Effector memory CD8-positive, alpha-beta T cell (primary cell): ENCODE measurements at regions not wholly inside any gene's neighbourhood (a gene's known extent, or its start where the extent isn't known, plus 50 kb on each side); places are given as distances from the start of the nearest gene placed in this dataset.

Source experiments
- ATAC-seq: fragments of 150-1000 bp; cut with Tn5 transposase; replicated peaks from 2 replicates; pipeline ENCODE4 v1.10.0; 2021; ENCODE audit warnings: mild to moderate bottlenecking, moderate library complexity
- DNase-seq, 3 experiments: peaks; one replicate each; pipeline ENCODE4 v3.0.0; 2021
- H3K27ac Mint-ChIP-seq, 2 donors: one replicate each; pipeline ENCODE4 v1.8.0; 2022; ENCODE audit warnings: mild to moderate bottlenecking in 2 of 2, mixed read lengths in 2 of 2, moderate library complexity in 2 of 2
- H3K27me3 Mint-ChIP-seq, 2 donors: one replicate each; pipeline ENCODE4 v1.8.0; 2022; ENCODE audit warnings: mixed read lengths in 2 of 2
- H3K36me3 Mint-ChIP-seq: one replicate; pipeline ENCODE4 v1.8.0; 2022; ENCODE audit warnings: mild to moderate bottlenecking, moderate library complexity, mixed read lengths; ENCODE audit not compliant: insufficient read depth
- H3K4me1 Mint-ChIP-seq, 2 donors: one replicate each; pipeline ENCODE4 v1.8.0; 2022; ENCODE audit warnings: low read depth in 2 of 2, mixed read lengths in 2 of 2
- H3K4me3 Mint-ChIP-seq, 2 donors: one replicate each; pipeline ENCODE4 v1.8.0; 2022; ENCODE audit warnings: mild to moderate bottlenecking in 2 of 2, mixed read lengths in 2 of 2, moderate library complexity in 2 of 2
- H3K9me3 Mint-ChIP-seq, 2 donors: one replicate each; pipeline ENCODE4 v1.8.0; 2022; ENCODE audit warnings: mixed read lengths in 2 of 2

DNA sequence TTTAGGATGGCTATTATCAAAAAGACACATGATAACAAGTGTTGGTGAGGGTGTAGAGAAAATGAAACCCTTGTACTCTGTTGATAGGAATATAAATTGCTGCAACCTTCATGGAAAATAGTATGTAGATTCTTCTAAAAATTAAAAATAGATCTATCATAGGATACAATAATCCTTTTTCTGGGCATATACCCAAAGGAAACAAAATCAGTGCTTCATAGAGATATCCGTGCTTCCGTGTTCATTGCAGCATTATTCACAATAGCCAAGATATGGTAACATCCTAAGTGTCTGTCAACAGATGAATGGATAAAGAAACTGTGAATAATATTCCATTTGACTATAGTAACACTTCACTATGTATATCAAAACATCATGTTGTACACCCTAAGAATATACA, 106.7 kb downstream of the MIS18A start:
- ATAC-seq (no peak), DNase-seq (no peak)
- H3K27ac Mint-ChIP-seq, result no peak overlapping the region
- no peaks in the 10 kb centered on the region for H3K9me3 Mint-ChIP-seq
- peaks cover 24 to 35% of the 10 kb centered on the region in 2 donors for H3K27me3 Mint-ChIP-seq
- no peaks in the 10 kb centered on the region for H3K4me1 Mint-ChIP-seq
- H3K4me3 Mint-ChIP-seq, result no peak overlapping the region
- no peaks in the 10 kb centered on the region for H3K36me3 Mint-ChIP-seq

GRCh38 chr21:32167513-32167912, 111.3 kb downstream of the MIS18A start:
- no peak overlapping the region for H3K27ac Mint-ChIP-seq
- H3K9me3 Mint-ChIP-seq, result no peaks in the 10 kb centered on the region
- no peak for DNase-seq
- H3K4me1 Mint-ChIP-seq, result no peaks in the 10 kb centered on the region
- no peak for ATAC-seq
- no peak overlapping the region for H3K4me3 Mint-ChIP-seq
- no peaks in the 10 kb centered on the region for H3K36me3 Mint-ChIP-seq
- peaks cover 51 to 58% of the 10 kb centered on the region in 2 donors for H3K27me3 Mint-ChIP-seq

GRCh38 chr21:32163386-32163785, 115.5 kb downstream of the MIS18A start:
- Mint-ChIP-seq H3K9me3 (no peaks in the 10 kb centered on the region), H3K27me3 (peaks cover 63 to 70% of the 10 kb centered on the region in 2 donors), H3K4me3 (no peak overlapping the region), H3K36me3 (no peaks in the 10 kb centered on the region), H3K4me1 (no peaks in the 10 kb centered on the region), H3K27ac (no peak overlapping the region)
- ATAC-seq, result no peak
- no peak for DNase-seq

DNA sequence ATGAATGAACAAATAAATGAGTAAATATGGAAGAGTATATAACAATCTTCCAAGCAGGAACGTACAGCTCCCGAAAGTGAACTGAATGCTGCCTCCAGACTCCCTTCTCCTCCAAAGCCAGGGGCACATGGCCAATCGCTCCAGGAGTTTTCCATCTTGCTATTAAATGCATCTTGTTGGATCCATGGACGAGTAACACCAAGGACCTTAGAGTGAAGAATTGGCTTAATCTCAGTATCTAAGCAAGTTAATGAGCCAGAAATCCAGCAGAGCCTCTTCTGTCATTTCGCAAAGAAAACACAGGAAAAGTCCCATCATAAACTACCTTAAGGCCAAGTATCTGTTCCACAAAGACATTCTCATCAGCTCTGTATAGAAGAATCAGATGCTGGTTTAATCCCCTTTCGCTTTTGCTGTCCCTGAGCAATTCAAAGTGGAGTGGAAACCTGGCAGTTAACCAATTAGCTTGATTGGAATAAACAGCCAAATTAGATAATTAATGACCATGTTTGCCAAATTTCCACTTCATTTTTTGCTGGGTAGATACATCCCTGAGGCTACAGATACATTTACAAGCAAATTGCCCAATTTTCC, 116.0 kb downstream of the MIS18A start:
- no peak overlapping the region for H3K27ac Mint-ChIP-seq
- no peaks in the 10 kb centered on the region for H3K36me3 Mint-ChIP-seq
- ATAC-seq (no peak), DNase-seq (no peak)
- H3K27me3 Mint-ChIP-seq, result peaks cover 59 to 69% of the 10 kb centered on the region in 2 donors
- H3K4me3 Mint-ChIP-seq, result no peak overlapping the region
- H3K4me1 Mint-ChIP-seq, result no peaks in the 10 kb centered on the region
- no peaks in the 10 kb centered on the region for H3K9me3 Mint-ChIP-seq

DNA sequence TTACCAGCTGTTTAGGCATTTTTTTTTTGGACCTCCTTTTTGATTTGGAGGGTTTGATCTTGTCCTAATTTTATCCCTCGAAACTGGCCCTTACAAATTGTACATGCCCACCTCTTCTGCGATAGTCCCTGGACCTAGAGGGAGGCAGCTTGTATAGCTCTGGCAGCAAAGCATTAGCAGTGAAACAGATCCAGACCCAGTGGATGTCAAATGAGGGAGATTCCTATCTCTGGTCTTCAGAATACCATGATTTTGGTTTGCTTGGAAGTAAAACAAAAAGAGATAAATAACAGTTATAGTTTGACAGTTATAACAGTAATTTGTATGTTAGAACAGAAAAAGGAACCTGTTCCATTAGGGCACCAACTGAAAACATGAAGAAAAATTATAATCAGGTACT, 123.6 kb downstream of the MIS18A start:
- Mint-ChIP-seq H3K9me3 (no peaks in the 10 kb centered on the region), H3K27me3 (peaks cover 29 to 39% of the 10 kb centered on the region in 2 donors), H3K4me3 (no peak overlapping the region), H3K4me1 (no peaks in the 10 kb centered on the region), H3K27ac (no peak overlapping the region), H3K36me3 (no peaks in the 10 kb centered on the region)
- ATAC-seq, result no peak
- DNase-seq, result no peak

DNA sequence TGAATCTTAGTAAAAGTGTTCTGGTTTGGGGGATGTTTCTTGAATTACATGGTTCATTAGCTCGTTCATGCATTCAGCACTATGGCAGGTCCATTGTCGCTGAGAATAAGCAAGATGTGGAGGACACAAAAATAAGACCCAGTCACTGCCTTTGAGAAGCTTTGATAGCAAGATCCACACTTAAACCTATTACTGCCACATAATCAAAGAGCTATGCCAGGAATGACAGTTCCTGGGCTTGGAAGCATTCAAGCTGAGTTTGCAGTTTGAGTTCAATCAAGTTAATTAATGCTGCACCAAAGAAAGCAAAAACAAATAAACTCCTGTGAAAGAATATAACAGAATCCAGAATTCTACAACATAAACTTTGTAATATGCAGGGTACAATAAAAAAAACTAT, 131.8 kb downstream of the MIS18A start:
- H3K36me3 Mint-ChIP-seq, result no peaks in the 10 kb centered on the region
- H3K27me3 Mint-ChIP-seq, result peaks cover 14 to 34% of the 10 kb centered on the region in 2 donors
- H3K4me1 Mint-ChIP-seq, result no peaks in the 10 kb centered on the region
- no peak for ATAC-seq
- no peak overlapping the region for H3K4me3 Mint-ChIP-seq
- H3K9me3 Mint-ChIP-seq, result no peaks in the 10 kb centered on the region
- H3K27ac Mint-ChIP-seq, result no peak overlapping the region
- no peak for DNase-seq

DNA sequence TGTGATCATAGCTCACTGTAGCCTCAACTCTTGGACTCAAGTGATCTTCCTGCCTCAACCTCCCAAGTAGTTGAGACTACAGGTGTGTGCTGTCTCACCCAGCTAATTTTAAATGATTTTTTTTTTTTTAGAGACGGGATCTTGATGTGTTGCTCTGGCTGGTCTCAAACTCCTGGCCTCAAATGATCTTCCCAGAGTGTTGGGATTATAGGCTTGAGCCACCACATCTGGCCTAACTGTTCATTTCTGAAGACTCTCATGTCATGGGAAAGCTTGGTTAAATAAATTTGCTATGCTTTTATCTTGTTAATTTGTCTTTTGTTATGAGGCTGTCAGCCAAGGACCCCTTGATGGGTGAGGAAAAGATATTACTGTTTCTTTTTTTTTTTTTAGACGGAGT, 134.0 kb downstream of the MIS18A start:
- no peaks in the 10 kb centered on the region for H3K9me3 Mint-ChIP-seq
- no peak for ATAC-seq
- DNase-seq, result no peak
- no peak overlapping the region for H3K4me3 Mint-ChIP-seq
- H3K4me1 Mint-ChIP-seq, result no peaks in the 10 kb centered on the region
- H3K27me3 Mint-ChIP-seq, result peaks cover 16 to 40% of the 10 kb centered on the region in 2 donors
- H3K36me3 Mint-ChIP-seq, result no peaks in the 10 kb centered on the region
- H3K27ac Mint-ChIP-seq, result no peak overlapping the region

DNA sequence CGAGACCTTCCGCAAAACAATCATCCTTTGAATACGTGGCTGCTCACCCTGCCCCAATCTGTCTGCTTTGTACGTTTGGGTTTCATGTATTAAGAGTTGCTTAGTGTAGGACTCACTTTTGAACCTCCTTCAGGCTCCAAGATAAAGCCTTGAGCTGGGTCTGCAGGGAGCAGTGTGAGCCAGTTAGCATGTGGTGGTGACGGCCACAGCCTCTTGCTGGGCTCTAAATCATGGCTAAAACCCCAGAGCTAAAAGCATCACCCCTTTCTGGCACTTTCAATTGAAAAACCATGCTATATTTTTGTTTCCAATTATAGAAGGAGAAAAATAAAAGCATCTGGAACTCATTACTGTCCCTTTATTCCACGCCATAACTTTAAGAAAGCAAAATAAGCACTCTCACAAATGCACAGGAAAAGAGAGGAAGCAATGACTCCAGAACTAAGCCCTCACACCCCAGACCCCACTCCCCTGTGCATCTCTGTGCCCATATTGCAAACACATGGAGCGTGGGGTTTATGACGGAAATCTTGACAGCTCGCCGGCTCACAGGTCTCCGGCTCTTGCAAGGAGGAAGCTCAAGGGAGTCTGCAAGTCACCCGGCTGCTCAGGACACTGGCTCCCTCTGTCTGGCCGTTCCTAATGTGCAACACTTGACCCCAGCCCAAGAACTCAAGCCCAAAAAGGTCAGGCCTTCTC, 135.5 kb downstream of the MIS18A start:
- no peaks in the 10 kb centered on the region for H3K4me1 Mint-ChIP-seq
- H3K9me3 Mint-ChIP-seq, result no peaks in the 10 kb centered on the region
- no peak for ATAC-seq
- DNase-seq, result no peak
- H3K27ac Mint-ChIP-seq, result no peak overlapping the region
- no peaks in the 10 kb centered on the region for H3K36me3 Mint-ChIP-seq
- no peak overlapping the region for H3K4me3 Mint-ChIP-seq
- H3K27me3 Mint-ChIP-seq, result peaks cover 21 to 47% of the 10 kb centered on the region in 2 donors

GRCh38 chr21:32141318-32141633, 137.6 kb downstream of the MIS18A start:
- no peak for ATAC-seq
- no peak overlapping the region for H3K4me3 Mint-ChIP-seq
- peaks cover 0 to 2% of the 10 kb centered on the region in 2 donors for H3K9me3 Mint-ChIP-seq

GRCh38 chr21:32140604-32141317, 138.1 kb downstream of the MIS18A start:
- Mint-ChIP-seq H3K36me3 (no peaks in the 10 kb centered on the region), H3K27me3 (peaks cover 21 to 54% of the 10 kb centered on the region in 2 donors), H3K4me3 (no peak overlapping the region), H3K4me1 (no peaks in the 10 kb centered on the region), H3K9me3 (peaks cover 0 to 2% of the 10 kb centered on the region in 2 donors), H3K27ac (no peak overlapping the region)
- ATAC-seq (no peak), DNase-seq (no peak)

More at GRCh38 chr21:32141318-32141633, 137.6 kb downstream of the MIS18A start:
- Mint-ChIP-seq H3K27me3 (peaks cover 21 to 59% of the 10 kb centered on the region in 2 donors), H3K27ac (no peak overlapping the region), H3K36me3 (no peaks in the 10 kb centered on the region), H3K4me1 (no peaks in the 10 kb centered on the region)
- no peak for DNase-seq

- Mint-ChIP-seq H3K27ac (no peak overlapping the region), H3K36me3 (no peaks in the 10 kb centered on the region), H3K27me3 (peaks cover 21 to 55% of the 10 kb centered on the region in 2 donors), H3K9me3 (peaks cover 0 to 2% of the 10 kb centered on the region in 2 donors), H3K4me3 (no peak overlapping the region), H3K4me1 (no peaks in the 10 kb centered on the region)
- no peak for ATAC-seq
- DNase-seq, result no peak
Measured at GRCh38 chr21:32140151-32140550, 138.7 kb downstream of the MIS18A start.

- Mint-ChIP-seq H3K36me3 (no peaks in the 10 kb centered on the region), H3K27ac (no peak overlapping the region)
Measured at GRCh38 chr21:32138658-32139057, 140.2 kb downstream of the MIS18A start.

DNA sequence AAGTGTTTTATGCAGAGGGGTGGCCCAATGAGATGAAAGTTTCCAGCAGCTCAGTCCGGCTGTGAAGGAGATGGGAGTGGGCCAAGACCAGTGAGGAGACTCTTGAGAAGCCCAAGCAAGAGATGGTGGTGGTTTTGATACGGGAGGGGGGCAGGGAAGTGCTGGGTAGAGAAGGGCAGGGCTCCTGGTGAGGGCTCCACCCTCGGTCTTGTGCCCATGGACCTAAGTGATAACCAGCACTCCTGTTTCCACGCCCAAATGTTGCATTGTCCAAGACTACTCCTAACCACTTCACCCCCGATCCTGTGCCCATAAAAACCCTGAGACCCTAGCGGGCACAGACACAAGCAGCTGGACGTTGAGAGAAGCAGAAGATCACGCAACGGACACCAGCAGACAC, 140.9 kb downstream of the MIS18A start:
- Mint-ChIP-seq H3K4me1 (no peaks in the 10 kb centered on the region), H3K4me3 (no peak overlapping the region), H3K36me3 (no peaks in the 10 kb centered on the region), H3K27ac (no peak overlapping the region), H3K27me3 (peaks cover 28 to 61% of the 10 kb centered on the region in 2 donors), H3K9me3 (peaks cover 0 to 2% of the 10 kb centered on the region in 2 donors)
- no peak for DNase-seq
- no peak for ATAC-seq

More at GRCh38 chr21:32138658-32139057, 140.2 kb downstream of the MIS18A start:
- H3K4me3 Mint-ChIP-seq, result no peak overlapping the region
- peaks cover 24 to 60% of the 10 kb centered on the region in 2 donors for H3K27me3 Mint-ChIP-seq
- DNase-seq (no peak), ATAC-seq (no peak)
- no peaks in the 10 kb centered on the region for H3K4me1 Mint-ChIP-seq
- H3K9me3 Mint-ChIP-seq, result peaks cover 0 to 2% of the 10 kb centered on the region in 2 donors

- Mint-ChIP-seq H3K9me3 (peaks cover 0 to 2% of the 10 kb centered on the region in 2 donors), H3K4me3 (no peak overlapping the region), H3K4me1 (no peaks in the 10 kb centered on the region), H3K36me3 (no peaks in the 10 kb centered on the region), H3K27me3 (peaks cover 29 to 59% of the 10 kb centered on the region in 2 donors), H3K27ac (no peak overlapping the region)
- no peak for ATAC-seq
- DNase-seq, result no peak
Measured at GRCh38 chr21:32137266-32137665, 141.6 kb downstream of the MIS18A start.
